ENCODE measurements at regions not wholly inside any gene's neighbourhood (a gene's known extent, or its start where the extent isn't known, plus 50 kb on each side); places are given as distances from the start of the nearest gene placed in this dataset.

DNA sequence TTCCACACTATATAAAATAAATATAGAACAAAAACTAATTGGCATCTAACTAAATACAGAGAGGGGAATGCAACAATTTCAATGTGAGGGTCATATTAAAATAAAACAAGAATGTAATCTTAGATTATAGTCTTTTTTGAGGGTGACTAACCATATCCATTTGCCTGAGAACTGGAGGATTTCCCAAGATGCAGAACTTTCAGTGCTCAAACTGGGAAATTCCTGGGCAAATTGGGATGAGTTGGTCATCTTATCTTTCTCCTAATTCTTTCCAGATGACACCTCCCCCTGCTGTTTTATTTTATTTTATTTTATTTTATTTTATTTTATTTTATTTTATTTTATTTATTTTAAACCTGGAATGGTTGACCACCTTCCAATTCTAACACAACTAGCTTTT, 846.2 kb downstream of the SLC4A3 start:
- TF ChIP-seq, protein P1, sequence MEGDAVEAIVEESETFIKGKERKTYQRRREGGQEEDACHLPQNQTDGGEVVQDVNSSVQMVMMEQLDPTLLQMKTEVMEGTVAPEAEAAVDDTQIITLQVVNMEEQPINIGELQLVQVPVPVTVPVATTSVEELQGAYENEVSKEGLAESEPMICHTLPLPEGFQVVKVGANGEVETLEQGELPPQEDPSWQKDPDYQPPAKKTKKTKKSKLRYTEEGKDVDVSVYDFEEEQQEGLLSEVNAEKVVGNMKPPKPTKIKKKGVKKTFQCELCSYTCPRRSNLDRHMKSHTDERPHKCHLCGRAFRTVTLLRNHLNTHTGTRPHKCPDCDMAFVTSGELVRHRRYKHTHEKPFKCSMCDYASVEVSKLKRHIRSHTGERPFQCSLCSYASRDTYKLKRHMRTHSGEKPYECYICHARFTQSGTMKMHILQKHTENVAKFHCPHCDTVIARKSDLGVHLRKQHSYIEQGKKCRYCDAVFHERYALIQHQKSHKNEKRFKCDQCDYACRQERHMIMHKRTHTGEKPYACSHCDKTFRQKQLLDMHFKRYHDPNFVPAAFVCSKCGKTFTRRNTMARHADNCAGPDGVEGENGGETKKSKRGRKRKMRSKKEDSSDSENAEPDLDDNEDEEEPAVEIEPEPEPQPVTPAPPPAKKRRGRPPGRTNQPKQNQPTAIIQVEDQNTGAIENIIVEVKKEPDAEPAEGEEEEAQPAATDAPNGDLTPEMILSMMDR (IDR thresholded peaks at IDR 0.05; ENCODE audit: extremely low read depth, insufficient read depth, missing control alignments) = no peak
- in situ Hi-C loops (cut with MboI; ENCODE audit: low pct_unique_long_range_greater_than_20kb, low sequenced_read_pairs, unreplicated experiment) = no loop called here
- DNase-seq (ENCODE audit: low spot score) = no peak

DNA sequence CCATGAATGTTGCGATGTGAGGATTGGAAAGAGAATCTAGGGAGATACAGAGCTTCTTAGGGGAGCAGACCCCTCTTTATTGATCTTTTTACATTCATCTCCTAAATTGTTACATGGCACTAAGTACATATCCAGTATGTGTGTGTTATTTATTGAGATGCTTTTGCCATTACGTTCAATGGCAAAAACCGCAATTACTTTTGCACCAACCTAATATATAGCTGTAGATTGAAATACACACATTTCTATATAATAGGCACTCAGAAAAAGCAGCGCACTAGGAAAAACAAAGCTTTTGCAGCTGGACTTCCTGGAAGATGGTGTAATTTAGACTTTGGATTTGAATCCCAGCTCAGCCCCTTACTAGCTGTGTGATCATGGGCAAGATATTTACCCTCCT, 849.4 kb downstream of the SLC4A3 start:
- TF ChIP-seq, protein P1 (IDR thresholded peaks at IDR 0.05; ENCODE audit: extremely low read depth, insufficient read depth, missing control alignments) = no peak
- DNase-seq (ENCODE audit: low spot score) = no peak
- in situ Hi-C loops (cut with MboI; ENCODE audit: low pct_unique_long_range_greater_than_20kb, low sequenced_read_pairs, unreplicated experiment) = no loop called here

DNA sequence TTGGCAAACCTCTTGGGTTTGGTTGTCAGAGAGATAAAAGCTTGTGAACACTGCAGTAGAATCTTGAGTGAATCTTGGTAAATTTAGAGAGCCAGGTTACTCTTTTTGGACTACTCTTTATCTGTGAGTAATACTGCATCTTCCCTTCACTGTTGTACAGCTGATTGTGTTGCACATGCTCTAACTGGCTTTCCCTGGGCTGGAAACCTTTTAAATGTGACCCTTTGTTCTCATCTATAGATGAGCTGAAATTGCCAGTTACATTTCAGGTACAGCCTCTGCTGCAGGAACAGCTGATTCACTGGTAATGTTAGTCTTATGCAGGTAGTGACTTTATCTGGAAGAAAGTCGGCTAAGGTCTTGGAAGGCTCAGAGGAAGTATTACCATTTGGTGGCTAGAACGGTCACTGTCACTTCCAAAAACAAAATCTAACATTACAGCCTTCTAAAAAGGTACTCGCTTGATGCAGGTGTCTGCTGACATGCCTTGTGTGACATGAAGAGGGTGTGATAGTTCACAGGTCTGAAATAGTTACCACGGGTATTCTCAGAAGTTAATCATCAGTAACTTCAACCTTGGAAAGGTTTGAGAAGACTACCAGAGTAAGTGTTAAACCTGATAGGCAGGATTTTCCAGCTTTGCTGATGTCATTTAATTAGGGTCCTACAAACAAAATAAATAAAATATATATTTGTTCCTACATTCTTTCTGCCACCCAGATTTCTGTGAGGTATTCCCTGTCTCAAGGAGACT, 851.1 kb downstream of the SLC4A3 start:
- TF ChIP-seq, protein P1 (IDR thresholded peaks at IDR 0.05; ENCODE audit: extremely low read depth, insufficient read depth, missing control alignments) = no peak
- in situ Hi-C loops (cut with MboI; ENCODE audit: low pct_unique_long_range_greater_than_20kb, low sequenced_read_pairs, unreplicated experiment) = no loop called here
- DNase-seq (ENCODE audit: low spot score) = no peak

DNA sequence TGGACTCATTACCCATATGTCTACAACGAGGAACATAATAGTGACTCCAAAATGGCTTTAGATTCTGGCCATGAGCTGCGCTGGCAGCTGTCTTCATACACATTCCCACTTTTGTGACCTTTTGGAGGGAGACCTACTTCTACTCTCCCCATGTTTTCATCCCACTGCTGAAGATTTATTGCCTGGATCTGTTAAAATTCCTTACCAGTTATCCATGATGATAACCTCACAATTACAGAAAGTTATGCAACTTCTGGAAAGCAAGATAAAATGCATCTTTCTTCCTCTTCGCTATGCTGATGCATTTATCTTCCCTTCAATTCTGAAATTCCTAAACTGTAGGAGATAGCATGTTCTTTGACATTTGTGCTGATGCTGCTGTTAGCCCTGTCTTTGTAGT, 855.3 kb downstream of the SLC4A3 start:
- TF ChIP-seq, protein P1 (IDR thresholded peaks at IDR 0.05; ENCODE audit: extremely low read depth, insufficient read depth, missing control alignments) = no peak
- in situ Hi-C loops (cut with MboI; ENCODE audit: low pct_unique_long_range_greater_than_20kb, low sequenced_read_pairs, unreplicated experiment) = no loop called here
- DNase-seq (ENCODE audit: low spot score) = no peak

DNA sequence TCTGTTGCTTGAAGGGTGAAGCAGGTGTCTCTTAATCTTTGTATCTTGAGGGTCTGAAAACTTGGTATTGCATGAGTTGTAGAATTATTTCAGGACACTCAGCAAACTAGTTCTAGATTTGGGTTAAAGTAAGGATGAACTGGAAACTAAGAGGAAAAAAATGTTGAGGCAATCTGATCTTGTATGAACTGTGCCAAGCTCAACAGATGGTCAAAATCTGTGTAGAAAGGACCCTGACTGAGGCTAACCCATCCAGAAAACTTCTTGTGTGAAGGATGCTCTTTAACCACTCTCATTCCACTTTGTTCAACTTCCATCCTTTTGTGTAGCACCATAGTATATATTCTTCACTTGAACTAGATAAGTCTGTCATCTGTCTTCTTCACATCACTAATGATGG, 861.7 kb downstream of the SLC4A3 start:
- in situ Hi-C loops (cut with MboI; ENCODE audit: low pct_unique_long_range_greater_than_20kb, low sequenced_read_pairs, unreplicated experiment) = no loop called here
- TF ChIP-seq, protein P1 (IDR thresholded peaks at IDR 0.05; ENCODE audit: extremely low read depth, insufficient read depth, missing control alignments) = no peak
- no peak for DNase-seq (ENCODE audit: low spot score)

DNA sequence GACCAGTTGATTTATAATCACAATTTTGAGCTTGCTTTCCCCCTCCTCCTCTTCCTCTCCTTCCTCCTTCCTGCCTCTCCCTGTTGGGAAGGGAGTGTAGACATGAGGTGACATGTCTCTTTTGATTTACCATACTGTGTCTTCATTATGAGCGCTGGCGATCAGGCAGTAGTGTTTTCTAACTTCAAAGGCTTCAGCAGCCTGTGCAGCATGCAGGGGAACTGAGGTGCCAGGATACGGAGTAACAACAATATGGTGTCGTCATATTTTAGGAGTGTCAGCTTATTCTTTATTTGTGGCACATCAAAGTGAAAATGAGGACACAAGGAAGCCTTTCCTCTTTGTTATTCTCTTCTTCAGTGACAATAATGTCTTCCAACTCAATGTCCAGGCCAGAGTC, 864.2 kb downstream of the SLC4A3 start:
- no peak for DNase-seq (ENCODE audit: low spot score)
- TF ChIP-seq, protein P1 (IDR thresholded peaks at IDR 0.05; ENCODE audit: extremely low read depth, insufficient read depth, missing control alignments) = no peak
- in situ Hi-C loops (cut with MboI; ENCODE audit: low pct_unique_long_range_greater_than_20kb, low sequenced_read_pairs, unreplicated experiment) = no loop called here
